Chondrocyte (in vitro differentiated cells): ENCODE measurements at regions not wholly inside any gene's neighbourhood (a gene's known extent, or its start where the extent isn't known, plus 50 kb on each side); places are given as distances from the start of the nearest gene placed in this dataset.

ENCODE experiments used
- DNase-seq: peaks from one replicate; pipeline ENCODE4 v3.0.0; 2021; ENCODE audit warnings: mixed read lengths, low spot score
- H3K27ac Mint-ChIP-seq: one replicate; pipeline ENCODE4 v1.8.0; 2021; ENCODE audit warnings: mild to moderate bottlenecking, moderate library complexity, mixed read lengths; ENCODE audit not compliant: unreplicated experiment
- H3K27me3 Mint-ChIP-seq: 2 replicates; pipeline ENCODE4 v1.8.0; 2021; ENCODE audit warnings: low read depth, mixed read lengths
- H3K36me3 Mint-ChIP-seq: 2 replicates; pipeline ENCODE4 v1.8.0; 2021; ENCODE audit warnings: low read depth, mixed read lengths
- H3K4me1 Mint-ChIP-seq: 2 replicates; pipeline ENCODE4 v1.8.0; 2021; ENCODE audit warnings: low read depth, mild to moderate bottlenecking, mixed read lengths
- H3K4me3 Mint-ChIP-seq: one replicate; pipeline ENCODE4 v1.8.0; 2021; ENCODE audit warnings: mild to moderate bottlenecking, moderate library complexity, mixed read lengths; ENCODE audit not compliant: unreplicated experiment
- H3K9me3 Mint-ChIP-seq: 2 replicates; pipeline ENCODE4 v1.8.0; 2021; ENCODE audit warnings: low read depth, mixed read lengths
- CTCF ChIP-seq: fragments of 200-600 bp; sonication (generic); IDR thresholded peaks from 2 replicates; pipeline ENCODE4 v1.5.0; 2021; ENCODE audit warnings: antibody characterized with exemption, mild to moderate bottlenecking, moderate library complexity

- Mint-ChIP-seq H3K36me3 (no peaks in the 10 kb centered on the region), H3K4me3 (no peak overlapping the region), H3K9me3 (peaks cover 4% of the 10 kb centered on the region), H3K27me3 (peaks cover 24% of the 10 kb centered on the region), H3K27ac (no peak overlapping the region), H3K4me1 (no peaks in the 10 kb centered on the region)
- TF ChIP-seq CTCF: no peak
- no peak for DNase-seq
These were observed 463.2 kb downstream of the BCL11B start for GRCh38 chr14:98808494-98809407.

GRCh38 chr14:98816195-98816594, 455.8 kb downstream of the BCL11B start:
- H3K27me3 Mint-ChIP-seq: peaks cover 15% of the 10 kb centered on the region
- peaks cover 4% of the 10 kb centered on the region for H3K9me3 Mint-ChIP-seq
- H3K4me3 Mint-ChIP-seq: no peak overlapping the region
- no peaks in the 10 kb centered on the region for H3K36me3 Mint-ChIP-seq
- no peaks in the 10 kb centered on the region for H3K4me1 Mint-ChIP-seq
- no peak for TF ChIP-seq CTCF
- no peak for DNase-seq
- H3K27ac Mint-ChIP-seq: no peak overlapping the region

GRCh38 chr14:98816720-98817119, 455.3 kb downstream of the BCL11B start:
- Mint-ChIP-seq H3K27ac (no peak overlapping the region), H3K9me3 (no peaks in the 10 kb centered on the region), H3K4me1 (no peaks in the 10 kb centered on the region), H3K4me3 (no peak overlapping the region), H3K36me3 (no peaks in the 10 kb centered on the region), H3K27me3 (peaks cover 16% of the 10 kb centered on the region)
- DNase-seq: no peak
- no peak for TF ChIP-seq CTCF

GRCh38 chr14:98819132-98819866, 452.7 kb downstream of the BCL11B start:
- H3K9me3 Mint-ChIP-seq: no peaks in the 10 kb centered on the region
- H3K27ac Mint-ChIP-seq: no peak overlapping the region
- H3K4me3 Mint-ChIP-seq: no peak overlapping the region
- no peaks in the 10 kb centered on the region for H3K36me3 Mint-ChIP-seq
- no peak for DNase-seq
- peaks cover 15% of the 10 kb centered on the region for H3K27me3 Mint-ChIP-seq
- TF ChIP-seq CTCF: no peak
- no peaks in the 10 kb centered on the region for H3K4me1 Mint-ChIP-seq

- DNase-seq: no peak
- TF ChIP-seq CTCF: no peak
- no peak overlapping the region for H3K27ac Mint-ChIP-seq
- peaks cover 13% of the 10 kb centered on the region for H3K27me3 Mint-ChIP-seq
- no peaks in the 10 kb centered on the region for H3K4me1 Mint-ChIP-seq
- no peaks in the 10 kb centered on the region for H3K9me3 Mint-ChIP-seq
- H3K36me3 Mint-ChIP-seq: no peaks in the 10 kb centered on the region
- no peak overlapping the region for H3K4me3 Mint-ChIP-seq
These were observed 452.2 kb downstream of the BCL11B start for GRCh38 chr14:98819867-98820206.
